Activated CD4-positive, CD25-positive, alpha-beta regulatory T cell (primary cell): ENCODE measurements at regions not wholly inside any gene's neighbourhood (a gene's known extent, or its start where the extent isn't known, plus 50 kb on each side); places are given as distances from the start of the nearest gene placed in this dataset.

ENCODE experiments used
- DNase-seq, 4 experiments: peaks; one replicate each; lab custom pipeline; 2025; lab: John Stamatoyannopoulos, UW

- DNase-seq = no peak
These were observed 152.9 kb downstream of the RPS24 start for GRCh38 chr10:78186572-78186971.

DNA sequence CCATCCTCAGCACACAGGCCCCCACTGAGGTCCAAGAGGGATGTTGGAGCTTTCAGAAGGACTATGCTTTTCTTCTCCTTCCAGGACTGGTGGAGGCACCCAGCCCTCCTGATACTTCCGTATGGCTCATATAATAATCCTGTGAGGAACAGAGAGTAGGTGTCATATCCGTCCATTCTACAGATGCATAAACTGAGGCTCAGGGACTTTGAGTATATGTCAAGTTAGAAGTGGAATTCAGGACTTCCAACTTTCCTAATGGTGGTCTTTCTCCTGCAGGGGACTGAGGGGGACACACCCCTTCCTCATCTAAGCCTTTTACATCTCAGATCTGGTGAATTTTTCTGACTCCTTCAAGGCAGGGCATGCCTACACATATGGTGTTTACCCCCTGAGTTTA, 153.7 kb downstream of the RPS24 start:
- no peak for DNase-seq

DNA sequence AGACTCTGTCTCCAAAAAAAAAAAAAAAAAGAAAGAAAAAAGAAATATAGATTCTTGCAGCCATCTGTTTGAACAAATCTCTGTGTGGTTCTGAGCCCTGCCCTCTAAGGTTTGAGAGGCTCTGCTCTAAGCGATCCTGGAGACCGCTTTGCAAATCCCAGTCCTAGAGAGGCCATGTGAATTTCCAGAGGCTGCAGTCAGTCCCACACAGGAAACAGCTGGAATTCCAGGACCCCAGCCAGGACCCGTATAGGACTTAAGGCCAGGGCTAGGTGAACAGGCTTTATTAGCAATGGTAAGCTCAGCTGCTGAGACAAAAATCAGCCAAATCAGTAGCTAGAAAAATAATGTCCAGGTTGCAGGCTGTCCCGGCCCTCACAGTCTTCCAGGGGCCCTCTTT, 154.8 kb downstream of the RPS24 start:
- no peak for DNase-seq

DNA sequence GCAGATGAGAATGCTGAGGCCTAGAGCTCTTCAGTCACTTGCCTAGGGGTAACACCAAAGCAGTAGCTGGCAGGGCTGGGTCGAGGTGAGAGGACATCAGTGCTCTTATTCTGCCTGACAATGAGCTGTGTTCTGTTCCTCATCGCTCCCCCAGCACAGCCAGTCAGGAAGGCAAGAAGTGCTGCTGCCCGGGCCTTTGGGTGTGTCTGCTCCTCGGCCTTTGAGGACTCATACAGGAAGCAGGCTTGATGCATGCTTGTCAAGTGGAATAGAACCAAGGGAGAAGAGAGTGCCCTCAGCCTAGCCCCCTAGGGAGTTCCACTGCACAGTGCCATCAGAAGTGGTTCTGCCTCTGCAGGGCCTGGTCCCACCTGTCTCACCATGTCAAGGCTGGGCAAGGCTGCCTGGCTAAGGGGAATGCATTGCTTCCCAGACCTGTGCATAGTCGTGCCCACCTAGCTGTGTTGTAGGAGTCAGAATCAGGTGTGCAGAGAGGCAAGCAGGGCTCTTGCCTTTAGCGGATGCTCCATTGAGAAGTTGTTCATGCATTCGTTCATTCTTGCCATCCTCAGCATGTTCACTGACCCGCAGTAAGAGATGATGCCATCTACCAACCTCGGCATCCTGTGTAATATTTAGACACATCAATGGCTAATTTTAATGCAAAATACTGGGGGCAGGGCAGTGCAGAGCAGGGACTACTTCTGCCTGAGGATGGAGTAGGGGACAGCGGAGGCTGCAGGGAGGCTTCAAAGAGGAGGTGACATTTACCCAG, 156.6 kb downstream of the RPS24 start:
- DNase-seq = no peak

DNA sequence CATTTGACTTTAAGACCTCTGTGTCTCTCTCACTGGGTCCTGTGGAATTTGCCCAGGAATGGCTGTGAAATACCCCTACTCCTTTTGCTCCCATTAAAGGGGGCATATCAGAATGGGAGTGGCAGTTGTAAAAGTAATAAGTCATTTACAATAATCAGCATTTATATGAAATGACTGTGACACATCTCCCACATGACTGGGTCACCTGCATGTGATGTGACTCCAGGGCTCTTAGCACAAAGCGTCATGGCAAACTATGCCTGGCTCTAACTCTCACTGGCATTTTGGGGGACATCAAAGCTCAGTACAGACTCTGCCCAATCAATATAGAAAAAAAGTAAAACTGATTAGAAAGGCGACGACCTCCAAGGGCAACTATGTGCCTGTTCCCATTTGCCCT, 157.6 kb downstream of the RPS24 start:
- DNase-seq = no peak

GRCh38 chr10:78193189-78193588, 159.5 kb downstream of the RPS24 start:
- DNase-seq = no peak

GRCh38 chr10:78194050-78194449, 160.4 kb downstream of the RPS24 start:
- no peak for DNase-seq

DNA sequence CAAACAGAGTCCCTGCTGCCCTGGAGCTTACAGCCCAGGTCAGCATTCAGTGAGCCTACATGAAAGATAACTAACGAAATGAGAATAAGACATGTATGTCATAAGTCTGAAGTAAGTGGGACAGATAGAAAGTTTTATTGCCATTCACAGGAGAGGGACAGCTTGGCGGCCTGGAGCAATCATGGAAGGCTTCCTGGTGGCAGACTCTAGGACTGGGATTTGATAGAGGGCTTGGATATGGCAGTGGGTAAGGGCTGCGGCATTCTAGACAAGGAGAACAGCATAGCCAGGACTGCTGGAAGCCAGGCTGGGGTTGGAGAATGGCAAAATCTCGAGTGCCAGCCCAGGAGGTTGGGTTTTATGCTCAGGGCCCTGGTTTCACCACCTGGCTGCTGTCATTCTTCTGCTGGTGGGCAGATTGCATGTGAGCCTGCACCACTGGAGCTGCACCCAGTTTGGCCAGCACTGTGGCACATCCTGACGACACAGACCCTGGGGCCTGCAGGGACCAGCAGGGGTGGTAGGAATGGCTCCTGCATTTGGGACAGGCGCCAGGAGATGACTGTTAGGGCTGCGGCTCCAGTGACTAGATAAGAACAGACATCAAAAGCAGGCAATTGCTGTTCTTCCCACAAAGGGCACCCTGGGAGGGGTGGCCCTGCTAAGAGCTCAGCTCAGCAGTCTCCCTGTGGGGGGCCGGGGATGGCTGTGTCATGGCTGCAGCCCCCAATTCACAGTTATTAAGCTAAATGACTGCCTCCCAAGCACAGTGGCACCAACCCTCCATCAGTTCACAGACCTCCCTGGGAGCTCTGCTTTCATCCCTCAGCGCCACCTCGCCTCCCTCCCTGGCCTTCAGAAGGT, 161.1 kb downstream of the RPS24 start:
- DNase-seq = no peak

GRCh38 chr10:78196396-78196795, 162.7 kb downstream of the RPS24 start:
- DNase-seq = no peak

DNA sequence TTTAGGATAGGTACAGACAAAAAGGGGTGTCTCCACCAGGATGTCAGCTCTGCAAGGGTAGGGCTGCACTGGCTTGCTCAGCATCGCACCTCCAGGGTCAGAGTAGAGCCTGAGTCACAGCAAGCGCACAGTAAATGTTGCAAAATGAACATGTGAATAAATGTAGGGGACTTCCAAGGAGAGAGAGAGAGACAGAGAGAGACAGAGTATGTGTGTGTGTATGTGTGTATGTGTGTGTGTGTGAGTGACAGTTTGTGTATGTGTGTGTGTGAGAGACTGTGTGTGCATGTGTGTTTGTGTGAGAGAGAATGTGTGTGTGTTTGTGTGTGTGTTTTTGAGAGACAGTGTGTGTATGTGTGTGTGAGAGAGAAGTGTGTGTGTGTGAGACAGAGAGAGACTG, 163.3 kb downstream of the RPS24 start:
- DNase-seq = no peak

DNA sequence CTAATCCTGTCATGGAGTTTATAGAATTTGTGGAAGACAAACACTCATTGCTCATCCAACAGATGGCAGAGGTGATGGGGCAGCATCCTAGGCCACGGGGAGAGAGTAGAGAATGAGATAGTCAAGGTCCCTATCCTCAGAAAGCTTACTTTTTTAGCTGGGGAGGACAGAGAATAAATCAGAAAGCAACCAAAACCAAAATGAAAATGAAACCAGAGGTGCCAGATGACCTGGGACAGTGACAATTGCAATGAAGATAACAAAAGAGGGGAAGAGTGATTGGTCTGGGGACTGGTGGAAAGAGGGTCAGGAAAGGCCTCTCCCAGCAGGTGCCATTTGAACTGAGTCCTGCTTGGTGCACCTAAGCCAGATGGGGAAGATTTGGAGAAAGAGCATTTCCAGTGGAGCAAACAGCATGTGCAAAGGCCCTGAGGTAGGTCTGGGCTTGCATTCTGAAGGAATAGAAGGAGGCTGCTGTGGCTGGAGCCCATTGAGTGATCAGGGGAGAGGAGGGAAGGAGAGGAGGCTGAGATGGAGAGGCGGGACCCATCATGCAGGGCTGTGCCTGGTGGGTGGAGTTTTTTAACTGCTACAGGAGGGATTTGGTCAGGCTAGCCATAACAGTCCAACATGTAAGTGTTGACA, 164.1 kb downstream of the RPS24 start:
- DNase-seq = no peak

DNA sequence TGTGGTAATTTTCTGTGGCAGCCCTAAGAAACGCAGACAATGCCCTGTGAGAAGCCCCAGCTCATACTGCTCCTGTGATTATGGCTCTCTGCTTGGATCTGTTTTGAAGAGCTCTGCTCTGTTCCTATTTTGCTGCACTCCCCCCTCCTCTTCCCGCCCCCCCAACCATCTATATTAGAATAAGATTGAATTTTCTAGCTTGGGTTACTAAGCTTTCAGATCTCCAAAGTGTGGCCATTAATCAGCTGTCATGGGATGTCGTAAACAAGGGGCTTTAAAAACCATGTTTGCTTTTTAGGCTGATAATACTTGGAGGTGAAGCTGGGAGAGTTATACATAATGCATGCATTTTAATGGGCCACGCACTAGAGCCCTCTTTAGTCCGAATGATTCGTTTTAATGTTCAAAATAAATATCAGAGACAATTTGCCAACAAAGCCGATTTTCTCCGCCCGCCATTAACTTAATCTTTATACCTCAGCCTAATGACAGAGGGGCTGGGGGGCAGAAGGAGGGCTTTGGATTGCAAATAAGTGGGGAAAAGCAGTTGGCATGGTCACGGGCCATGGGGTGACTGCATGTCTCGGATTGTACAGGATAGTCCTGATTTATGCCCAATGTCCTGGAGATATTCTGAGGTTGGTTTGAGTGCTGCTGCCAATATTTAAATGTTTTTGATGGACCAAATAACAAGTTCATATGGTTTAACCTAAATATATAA, 165.5 kb downstream of the RPS24 start:
- DNase-seq = no peak

DNA sequence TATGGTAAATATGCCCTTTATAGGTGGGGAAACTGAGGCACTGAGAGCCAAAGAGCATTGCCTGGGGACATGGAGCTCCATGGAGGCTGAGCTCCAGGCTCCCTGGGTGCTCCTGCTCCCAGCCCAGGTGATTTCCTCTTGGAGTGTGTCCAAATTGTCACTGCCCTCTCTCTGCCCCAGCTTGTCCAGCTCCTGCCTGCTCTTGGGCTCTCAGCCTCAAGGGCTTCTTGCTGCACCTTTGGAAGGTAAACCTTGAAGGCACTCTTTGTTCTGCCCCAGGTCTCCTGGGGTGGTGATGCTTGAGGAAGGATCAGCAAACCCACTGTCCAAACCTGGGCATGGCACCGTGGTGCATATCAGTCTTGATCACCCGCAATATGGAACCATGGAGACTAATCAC, 166.1 kb downstream of the RPS24 start:
- no peak for DNase-seq

DNA sequence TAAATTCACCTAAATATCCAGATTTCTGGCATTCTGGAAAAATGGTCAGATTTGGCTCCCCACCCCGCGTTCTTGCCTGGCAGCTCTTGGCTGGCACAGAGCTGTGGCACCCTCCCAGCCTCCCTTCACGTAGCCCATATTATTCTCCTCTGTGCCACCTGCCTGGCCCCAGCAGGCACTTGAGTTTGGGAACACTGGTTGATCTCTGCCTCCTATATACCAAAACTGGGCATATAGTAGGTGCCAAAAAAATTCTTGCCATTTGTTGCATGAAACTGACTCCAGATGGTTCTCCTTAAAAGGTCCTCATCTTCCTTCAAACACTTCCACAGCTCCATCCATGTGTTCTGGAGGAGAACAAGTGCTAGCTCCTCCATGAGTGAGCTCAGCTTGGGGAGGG, 167.0 kb downstream of the RPS24 start:
- DNase-seq = no peak

- no peak for DNase-seq
These were observed 168.7 kb downstream of the RPS24 start for GRCh38 chr10:78202386-78202785.

DNA sequence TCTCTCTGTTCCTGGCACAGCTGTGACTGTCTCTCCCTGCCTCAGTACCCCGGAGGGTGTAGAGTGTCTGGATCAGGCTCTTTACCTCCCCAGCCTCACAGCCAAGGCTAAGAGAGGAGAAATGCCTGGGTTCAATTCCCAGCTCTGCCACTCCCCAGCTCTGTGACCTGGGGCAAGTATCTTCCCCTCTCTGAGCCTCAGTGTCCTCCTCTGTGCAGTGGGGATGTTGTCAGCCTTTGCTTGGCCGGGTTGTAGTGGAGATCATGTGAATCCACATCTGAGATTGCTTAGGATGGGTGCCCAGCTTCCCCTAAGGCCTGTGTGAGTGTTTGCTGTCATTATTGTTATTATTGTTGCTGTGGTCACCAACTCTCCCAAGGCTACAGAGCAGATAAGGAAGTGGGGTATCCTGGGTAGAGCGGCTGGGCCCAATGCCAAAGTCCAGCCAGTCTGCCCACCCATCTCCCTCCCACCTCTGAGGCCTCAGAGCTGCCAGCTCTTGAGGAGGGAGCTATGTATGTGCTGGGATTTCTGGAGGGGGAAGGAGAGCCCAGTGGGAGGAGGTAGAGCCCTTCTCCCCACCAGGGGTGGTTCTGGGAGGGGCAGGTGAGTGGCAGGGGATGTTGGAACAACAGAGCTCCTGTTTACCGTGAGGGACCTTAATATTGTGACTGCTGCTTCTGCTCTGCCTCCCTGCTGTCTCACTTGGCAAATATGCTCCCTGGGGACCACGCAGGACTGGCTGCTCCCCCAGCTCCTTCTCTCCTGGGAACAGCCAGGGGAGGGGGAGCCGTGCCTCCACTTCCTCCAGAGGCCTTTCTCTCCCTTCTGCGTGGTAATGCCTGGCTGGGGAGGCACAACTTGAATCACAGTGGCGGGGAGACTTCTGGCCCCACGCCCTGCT, 170.5 kb downstream of the RPS24 start:
- no peak for DNase-seq

DNA sequence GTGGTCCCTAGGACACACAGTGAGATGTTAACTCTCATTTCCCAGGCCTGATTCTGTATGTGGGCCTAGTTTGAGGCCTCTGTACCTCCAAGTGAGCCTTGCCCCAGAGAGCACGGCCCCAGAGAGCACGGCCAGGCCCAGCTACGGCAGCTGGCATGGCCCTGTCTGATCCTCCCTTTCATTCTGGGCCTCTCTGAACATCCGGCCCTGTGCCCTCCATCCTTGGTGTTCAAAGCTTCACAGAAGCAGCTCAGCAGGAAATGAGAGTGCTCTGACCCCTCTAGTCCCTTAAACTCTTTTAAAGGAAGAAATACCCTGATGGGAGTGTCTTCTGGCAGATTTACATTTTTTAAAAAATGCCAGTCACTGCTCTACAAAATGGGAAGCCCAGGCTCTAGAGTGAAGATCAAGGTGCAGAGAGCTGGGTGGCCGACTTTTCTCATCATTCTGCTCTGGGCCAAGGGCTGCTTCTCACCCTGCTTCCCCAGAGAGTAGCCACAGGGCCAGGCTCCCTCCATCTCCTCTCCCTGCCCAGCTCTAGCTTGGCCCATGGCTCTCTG, 171.9 kb downstream of the RPS24 start:
- DNase-seq = no peak

DNA sequence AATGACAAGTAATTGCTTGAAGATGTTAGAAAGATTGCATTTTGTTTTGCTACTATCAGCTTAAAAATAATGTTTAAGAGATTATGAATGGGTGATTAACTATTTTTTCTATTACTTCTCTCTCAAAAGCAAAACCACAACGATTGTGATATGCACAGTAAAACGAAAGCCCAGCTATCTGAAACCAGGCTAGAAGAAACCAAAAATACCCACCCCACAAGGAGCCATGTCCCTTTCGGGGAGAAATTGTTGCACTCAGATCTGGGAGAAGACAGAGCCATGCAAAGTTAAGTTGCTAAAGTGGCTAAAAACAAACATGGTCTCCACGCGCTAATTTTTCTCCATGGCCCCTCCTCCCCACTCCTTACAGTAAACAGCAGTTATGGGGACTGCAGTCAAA, 173.6 kb downstream of the RPS24 start:
- DNase-seq = no peak

GRCh38 chr10:78207776-78208175, 174.1 kb downstream of the RPS24 start:
- no peak for DNase-seq

- no peak for DNase-seq
These were observed 176.3 kb downstream of the RPS24 start for GRCh38 chr10:78209970-78210369.

- DNase-seq = no peak
These were observed 176.9 kb downstream of the RPS24 start for GRCh38 chr10:78210548-78210947.
